GM10266 (cell line): ENCODE measurements at regions not wholly inside any gene's neighbourhood (a gene's known extent, or its start where the extent isn't known, plus 50 kb on each side); places are given as distances from the start of the nearest gene placed in this dataset.

Source experiments
- DNase-seq: peaks from one replicate; pipeline ENCODE4 v3.0.0; 2012; ENCODE audit errors: extremely low spot score
- CTCF ChIP-seq: IDR thresholded peaks from 2 replicates; pipeline ENCODE4 v1.5.1; 2012; ENCODE audit warnings: mild to moderate bottlenecking, low read depth; ENCODE audit not compliant: control insufficient read depth, insufficient read depth; ENCODE audit errors: missing control alignments

- DNase-seq: no peak
- no peak for TF ChIP-seq CTCF
Observed at GRCh38 chr3:153649286-153649839, 471.8 kb upstream of the ARHGEF26 start.

GRCh38 chr3:153652076-153652475, 469.1 kb upstream of the ARHGEF26 start:
- no peak for DNase-seq
- TF ChIP-seq CTCF: no peak

GRCh38 chr3:153657046-153657445, 464.1 kb upstream of the ARHGEF26 start:
- no peak for DNase-seq
- no peak for TF ChIP-seq CTCF

GRCh38 chr3:153657461-153657860, 463.7 kb upstream of the ARHGEF26 start:
- no peak for TF ChIP-seq CTCF
- no peak for DNase-seq

DNA sequence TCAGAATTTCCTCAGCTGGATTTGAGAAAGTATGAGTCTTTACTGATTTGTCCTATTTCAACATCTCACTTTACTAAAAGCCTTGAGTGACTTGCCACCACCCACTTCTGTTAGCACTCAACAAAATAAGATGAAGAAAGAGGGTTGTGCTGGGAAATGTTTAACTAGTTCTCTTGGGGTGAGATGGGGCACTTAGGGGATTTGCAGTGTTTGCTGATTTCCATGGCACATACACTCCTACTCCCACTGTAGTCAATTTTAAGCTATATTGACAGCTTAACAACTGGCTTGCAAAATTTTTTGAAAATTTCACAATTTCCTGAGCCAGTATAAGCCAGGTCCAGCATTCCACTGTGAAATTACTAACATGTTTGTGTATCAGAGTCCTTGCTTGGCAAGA, 463.1 kb upstream of the ARHGEF26 start:
- TF ChIP-seq CTCF: no peak
- no peak for DNase-seq

- DNase-seq: no peak
- TF ChIP-seq CTCF: no peak
Observed at GRCh38 chr3:153666991-153667740, 454.0 kb upstream of the ARHGEF26 start.

- DNase-seq: no peak
- no peak for TF ChIP-seq CTCF
Observed at GRCh38 chr3:153669527-153669926, 451.7 kb upstream of the ARHGEF26 start.
